ENCODE measurements at regions not wholly inside any gene's neighbourhood (a gene's known extent, or its start where the extent isn't known, plus 50 kb on each side); places are given as distances from the start of the nearest gene placed in this dataset.

DNA sequence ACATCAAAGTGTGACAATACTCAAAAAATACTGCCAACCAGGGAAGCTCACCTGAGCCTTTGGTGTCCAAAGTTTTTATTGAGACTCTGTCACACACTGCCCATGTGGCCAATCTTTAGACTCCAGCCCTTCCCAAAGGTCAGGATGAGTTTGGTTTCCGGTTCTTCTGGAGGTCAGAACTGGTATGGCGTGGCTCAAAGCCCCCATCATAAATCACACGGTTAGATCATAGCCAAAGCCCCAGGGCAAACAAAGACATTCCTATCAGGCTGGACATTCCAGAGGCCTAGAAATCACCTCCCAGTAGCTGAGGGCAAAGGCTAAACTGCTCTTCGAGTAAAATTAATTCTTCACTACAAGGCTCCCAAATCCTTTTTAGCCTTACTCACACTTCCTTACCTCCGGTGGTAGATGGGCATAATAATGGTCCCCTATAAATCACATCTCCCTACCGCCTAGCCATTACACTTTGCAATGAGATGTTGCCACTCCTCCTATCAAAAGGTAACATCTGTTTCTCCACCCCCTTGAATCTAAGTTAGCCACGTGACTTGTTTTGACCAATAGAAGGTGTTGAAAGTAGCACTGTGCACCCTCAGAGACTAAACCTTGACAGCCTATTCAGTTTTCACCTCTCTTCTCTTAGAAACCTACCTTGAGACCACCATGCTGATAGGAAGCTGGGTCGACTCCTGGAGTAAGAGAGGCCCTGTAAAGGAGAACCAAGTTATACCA lies 137.8 kb upstream of the DUSP21 start:
- H3K27ac ChIP-seq = no peak overlapping the region
- in situ Hi-C loops (cut with MboI; ENCODE audit: low pct_ligation_motif_present in 1 of 4, low pct_unique_long_range_greater_than_20kb in 1 of 4, low sequenced_read_pairs in 3 of 4) = no loop called here
- H3K27me3 ChIP-seq = no peaks in the 10 kb centered on the region
- intact Hi-C loops (cut with DNase I; ENCODE audit: low total_unique reads) = no loop called here
- H3K36me3 ChIP-seq = no peaks in the 10 kb centered on the region
- H3K4me1 ChIP-seq = no peaks in the 10 kb centered on the region
- TF ChIP-seq CTCF (IDR thresholded peaks at IDR 0.05) (no peak), POLR2AphosphoS5 (IDR thresholded peaks at IDR 0.05) (no peak)
- H3K9me3 ChIP-seq = no peaks in the 10 kb centered on the region
- WGBS, 2 donors (ENCODE audit: low coverage in 1 of 2) = 60 to 62% methylated on average over 1 to 8 of the region's 8 CpGs
- DNase-seq = no peak
- no peak overlapping the region for H3K4me3 ChIP-seq

DNA sequence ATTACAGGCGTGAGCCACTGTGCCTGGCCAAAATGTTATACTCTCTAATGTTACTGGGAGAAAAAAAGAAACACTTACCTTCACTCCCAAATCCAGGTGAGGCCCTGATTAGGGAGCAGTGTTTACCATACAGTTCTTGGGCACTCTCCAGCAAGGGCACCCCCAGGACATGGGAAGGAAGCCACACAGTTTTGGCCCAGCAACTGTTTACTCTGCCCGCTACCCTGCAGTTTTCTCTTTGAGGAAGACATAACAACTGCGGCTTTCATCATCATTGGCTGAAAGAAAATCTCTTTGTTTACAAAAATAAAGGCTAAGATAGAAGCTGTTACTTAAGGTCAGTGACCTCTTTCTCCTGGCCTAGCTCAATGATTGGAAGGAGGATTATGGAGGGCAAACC lies 145.5 kb upstream of the DUSP21 start:
- Histone ChIP-seq H3K9me3 (no peaks in the 10 kb centered on the region), H3K27me3 (no peaks in the 10 kb centered on the region), H3K27ac (no peak overlapping the region), H3K4me3 (no peak overlapping the region), H3K4me1 (no peaks in the 10 kb centered on the region), H3K36me3 (no peaks in the 10 kb centered on the region)
- WGBS, 2 donors (ENCODE audit: low coverage in 1 of 2) = 65% methylated on average over 3 of the region's 3 CpGs; no CpG with 5 or more reads in 1 of the 2 donors
- in situ Hi-C loops (cut with MboI; ENCODE audit: low pct_ligation_motif_present in 1 of 4, low pct_unique_long_range_greater_than_20kb in 1 of 4, low sequenced_read_pairs in 3 of 4) (no loop called here), intact Hi-C loops (cut with DNase I; ENCODE audit: low total_unique reads) (no loop called here)
- DNase-seq = no peak
- TF ChIP-seq EP300 (IDR thresholded peaks at IDR 0.05; ENCODE audit: low read depth) = no peak
- no peak for TF ChIP-seq CTCF (IDR thresholded peaks at IDR 0.05)
- TF ChIP-seq POLR2AphosphoS5 (IDR thresholded peaks at IDR 0.05) = no peak
- no peak for TF ChIP-seq POLR2A (IDR thresholded peaks at IDR 0.05)

GRCh38 chrX:44693255-44693654 lies 150.6 kb upstream of the DUSP21 start:
- intact Hi-C loops (cut with DNase I; ENCODE audit: low total_unique reads) (no loop called here), in situ Hi-C loops (cut with MboI; ENCODE audit: low pct_ligation_motif_present in 1 of 4, low pct_unique_long_range_greater_than_20kb in 1 of 4, low sequenced_read_pairs in 3 of 4) (no loop called here)
- no peaks in the 10 kb centered on the region for H3K36me3 ChIP-seq
- no peaks in the 10 kb centered on the region for H3K4me1 ChIP-seq
- no peak overlapping the region for H3K4me3 ChIP-seq
- no peak for DNase-seq
- no peak for TF ChIP-seq EP300 (IDR thresholded peaks at IDR 0.05; ENCODE audit: low read depth)
- TF ChIP-seq CTCF (IDR thresholded peaks at IDR 0.05) = no peak
- no peak for TF ChIP-seq POLR2A (IDR thresholded peaks at IDR 0.05)
- no peak for TF ChIP-seq POLR2AphosphoS5 (IDR thresholded peaks at IDR 0.05)
- no peaks in the 10 kb centered on the region for H3K27me3 ChIP-seq
- no peaks in the 10 kb centered on the region for H3K9me3 ChIP-seq
- WGBS, 2 donors (ENCODE audit: low coverage in 1 of 2) = 51% methylated on average over 3 of the region's 3 CpGs; no CpG with 5 or more reads in 1 of the 2 donors
- no peak overlapping the region for H3K27ac ChIP-seq

DNA sequence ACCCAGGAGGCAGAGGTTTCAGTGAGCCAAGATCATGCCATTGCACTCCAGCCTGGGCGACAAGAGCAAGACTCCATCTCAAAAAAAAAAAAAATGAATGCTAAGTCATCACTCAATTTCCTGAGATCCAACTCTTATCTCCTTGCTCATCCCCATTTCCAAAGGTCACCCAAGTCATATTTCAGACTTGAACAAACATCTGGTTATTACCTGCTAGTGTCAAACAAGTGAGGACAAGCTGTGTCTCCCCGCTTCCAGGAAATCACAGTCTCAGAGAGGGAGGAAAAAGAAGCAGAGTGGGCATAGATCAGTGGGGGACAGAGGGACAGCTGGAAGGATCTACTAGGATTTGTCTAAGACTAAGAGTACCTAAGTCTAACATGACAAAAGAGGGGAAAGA lies 147.5 kb upstream of the FUNDC1 start:
- in situ Hi-C loops (cut with MboI; ENCODE audit: low pct_ligation_motif_present in 1 of 4, low pct_unique_long_range_greater_than_20kb in 1 of 4, low sequenced_read_pairs in 3 of 4) = no loop called here
- H3K27me3 ChIP-seq = no peaks in the 10 kb centered on the region
- 74% methylated on average over 2 of the region's 2 CpGs; no CpG with 5 or more reads in 1 of the 2 donors for WGBS, 2 donors (ENCODE audit: low coverage in 1 of 2)
- H3K4me1 ChIP-seq = no peaks in the 10 kb centered on the region
- TF ChIP-seq CTCF (IDR thresholded peaks at IDR 0.05) = no peak
- TF ChIP-seq POLR2A (IDR thresholded peaks at IDR 0.05) = no peak
- no peak for TF ChIP-seq POLR2AphosphoS5 (IDR thresholded peaks at IDR 0.05)
- TF ChIP-seq EP300 (IDR thresholded peaks at IDR 0.05; ENCODE audit: low read depth) = no peak
- DNase-seq = no peak
- intact Hi-C loops (cut with DNase I; ENCODE audit: low total_unique reads) = no loop called here
- no peaks in the 10 kb centered on the region for H3K9me3 ChIP-seq
- H3K27ac ChIP-seq = no peak overlapping the region
- no peak overlapping the region for H3K4me3 ChIP-seq
- no peaks in the 10 kb centered on the region for H3K36me3 ChIP-seq
